Smooth muscle cell (in vitro differentiated cells): ENCODE measurements at regions not wholly inside any gene's neighbourhood (a gene's known extent, or its start where the extent isn't known, plus 50 kb on each side); places are given as distances from the start of the nearest gene placed in this dataset.
A peak's percentile ranks its signal among the peaks of the same experiment; 100 is the strongest.

Experiments used
- DNase-seq: peaks from one replicate; lab custom pipeline; 2025; ENCODE audit not compliant: unreplicated experiment; lab: John Stamatoyannopoulos, UW
- H2AFZ ChIP-seq: fragments of 200-600 bp; sonication (generic); 2 replicates; pipeline ENCODE4 v1.6.0; 2016; ENCODE audit warnings: antibody characterized with exemption, low read depth, mild to moderate bottlenecking
- H3F3A ChIP-seq: fragments of 200-600 bp; sonication (generic); 2 replicates; pipeline ENCODE4 v1.6.0; 2017; ENCODE audit warnings: antibody characterized with exemption, low read depth
- H3K27ac ChIP-seq: fragments of 200-600 bp; sonication (generic); 2 replicates; pipeline ENCODE4 v1.5.1; 2016; ENCODE audit warnings: low read depth, mild to moderate bottlenecking
- H3K27me3 ChIP-seq: fragments of 200-600 bp; sonication (generic); 2 replicates; pipeline ENCODE4 v1.6.1; 2016; ENCODE audit warnings: low read depth, mild to moderate bottlenecking
- H3K36me3 ChIP-seq: fragments of 200-600 bp; sonication (generic); 2 replicates; pipeline ENCODE4 v1.5.1; 2016; ENCODE audit warnings: low read depth
- H3K4me1 ChIP-seq: fragments of 200-600 bp; sonication (generic); 2 replicates; pipeline ENCODE4 v1.5.1; 2016; ENCODE audit warnings: low read depth
- H3K4me2 ChIP-seq: fragments of 200-600 bp; sonication (generic); 2 replicates; pipeline ENCODE4 v1.6.0; 2016; ENCODE audit warnings: mild to moderate bottlenecking
- H3K4me3 ChIP-seq: fragments of 200-600 bp; sonication (generic); 2 replicates; pipeline ENCODE4 v1.5.1; 2016; ENCODE audit warnings: mild to moderate bottlenecking
- H3K79me2 ChIP-seq: fragments of 200-600 bp; sonication (generic); 2 replicates; pipeline ENCODE4 v1.6.0; 2016; ENCODE audit warnings: low read depth, mild to moderate bottlenecking
- H3K9ac ChIP-seq: fragments of 200-600 bp; sonication (generic); 2 replicates; pipeline ENCODE4 v1.6.0; 2016; ENCODE audit warnings: low read depth
- H3K9me3 ChIP-seq: fragments of 200-600 bp; sonication (generic); replicated peaks from 2 replicates; pipeline ENCODE4 v1.5.1; 2016; ENCODE audit warnings: low read depth
- H4K20me1 ChIP-seq: fragments of 200-600 bp; sonication (generic); 2 replicates; pipeline ENCODE4 v1.6.0; 2016; ENCODE audit warnings: low read depth
- CTCF ChIP-seq: fragments of 200-600 bp; sonication (generic); IDR thresholded peaks from 2 replicates; pipeline ENCODE4 v1.5.1; 2017; ENCODE audit warnings: borderline replicate concordance, mild to moderate bottlenecking, antibody characterized with exemption; ENCODE audit not compliant: insufficient read depth, poor library complexity, severe bottlenecking
- WGBS: methylation state at CpG from one replicate; pipeline ENCODE4 v1.1.7; 2016; ENCODE audit warnings: low lambda C conversion rate; 5-methylcytosine and 5-hydroxymethylcytosine counted together

GRCh38 chr3:194203482-194204041, 67.6 kb downstream of the HES1 start:
- no peak for DNase-seq
- Histone ChIP-seq H3K36me3 (no peaks in the 10 kb centered on the region), H3K4me3 (peak overlapping the region; percentile 61), H2AFZ (peak overlapping the region; percentile 99), H3K79me2 (no peaks in the 10 kb centered on the region), H3K9ac (peak overlapping the region; percentile 31), H3K27me3 (no peaks in the 10 kb centered on the region), H3K27ac (no peak overlapping the region), H3K4me2 (peak overlapping the region; percentile 94), H3K9me3 (no peaks in the 10 kb centered on the region), H3F3A (no peaks in the 10 kb centered on the region), H4K20me1 (no peaks in the 10 kb centered on the region), H3K4me1 (peaks cover 12% of the 10 kb centered on the region)
- no peak for TF ChIP-seq CTCF
- 69% methylated on average over 11 of the region's 11 CpGs for WGBS

GRCh38 chr3:194204042-194204987, 68.4 kb downstream of the HES1 start:
- Histone ChIP-seq H3K27me3 (no peaks in the 10 kb centered on the region), H2AFZ (peak overlapping the region; percentile 99), H3K9me3 (no peaks in the 10 kb centered on the region), H4K20me1 (no peaks in the 10 kb centered on the region), H3K4me1 (peaks cover 12% of the 10 kb centered on the region), H3K9ac (peak overlapping the region; percentile 31), H3K79me2 (no peaks in the 10 kb centered on the region), H3K4me3 (peak overlapping the region; percentile 61), H3K27ac (no peak overlapping the region), H3K36me3 (no peaks in the 10 kb centered on the region), H3F3A (no peaks in the 10 kb centered on the region), H3K4me2 (peak overlapping the region; percentile 94)
- no peak for DNase-seq
- TF ChIP-seq CTCF = no peak
- 8% methylated on average over 62 of the region's 79 CpGs for WGBS

GRCh38 chr3:194205675-194206133, 69.8 kb downstream of the HES1 start:
- Histone ChIP-seq H3K9me3 (no peaks in the 10 kb centered on the region), H4K20me1 (no peaks in the 10 kb centered on the region), H3K79me2 (no peaks in the 10 kb centered on the region), H3K4me1 (peaks cover 12% of the 10 kb centered on the region), H2AFZ (peak overlapping the region; percentile 35), H3K9ac (no peak overlapping the region), H3K4me2 (no peak overlapping the region), H3K27me3 (no peaks in the 10 kb centered on the region), H3F3A (no peaks in the 10 kb centered on the region), H3K4me3 (no peak overlapping the region), H3K27ac (no peak overlapping the region), H3K36me3 (no peaks in the 10 kb centered on the region)
- no peak for DNase-seq
- WGBS = 73% methylated on average over 8 of the region's 8 CpGs
- no peak for TF ChIP-seq CTCF
